Ovary (tissue), 7 donors: ENCODE measurements at regions not wholly inside any gene's neighbourhood (a gene's known extent, or its start where the extent isn't known, plus 50 kb on each side); places are given as distances from the start of the nearest gene placed in this dataset.

ENCODE experiments used
- DNase-seq, 5 donors: peaks; one replicate each; pipeline ENCODE4 v3.0.0-alpha.2; 2019 to 2020
- H3K27ac ChIP-seq, 2 donors: fragments of 200-600 bp; one replicate each; pipeline versions ENCODE4 v1.5.1 to v1.8.0; 2019 to 2022
- H3K27me3 ChIP-seq: fragments of 200-600 bp; one replicate; pipeline ENCODE4 v1.8.0; 2022
- H3K36me3 ChIP-seq: fragments of 200-600 bp; sonication (generic); one replicate; pipeline ENCODE4 v1.5.1; 2019
- H3K4me1 ChIP-seq: one replicate; pipeline ENCODE4 v1.8.1; 2013; ENCODE audit warnings: mild to moderate bottlenecking, moderate library complexity; ENCODE audit not compliant: insufficient read depth
- H3K4me3 ChIP-seq: fragments of 200-600 bp; sonication (generic); one replicate; pipeline ENCODE4 v1.5.1; 2017
- H3K9me3 ChIP-seq, 2 donors: fragments of 200-600 bp in 1 of 2; sonication (generic) in 1 of 2; one replicate each; pipeline versions ENCODE4 v1.5.1 to v1.8.1; 2013 to 2019; ENCODE audit warnings: mild to moderate bottlenecking in 1 of 2, moderate library complexity in 1 of 2
- EP300 ChIP-seq: sonication (generic); formaldehyde crosslinking; IDR thresholded peaks from one replicate; pipeline ENCODE4 v1.6.1; 2017; ENCODE audit warnings: antibody characterized with exemption
- POLR2A ChIP-seq: fragments of 450-650 bp; IDR thresholded peaks from one replicate; pipeline ENCODE4 v1.6.1; 2017; ENCODE audit warnings: antibody characterized with exemption, mild to moderate bottlenecking, moderate library complexity
- WGBS, 3 donors: extraction: QIAGEN DNeasy Blood & Tissue Kit in 1 of 3; methylation state at CpG; one replicate each; pipeline versions ENCODE4 v1.1.5 to v1.1.7; 2013 to 2017; 5-methylcytosine and 5-hydroxymethylcytosine counted together
- intact Hi-C, 4 donors: fragments of 100-400 bp; cut with DNase I; formaldehyde crosslinking; loops; one replicate each; pipeline versions ENCODE4 v1.11.0 to v1.15.1; 2022 to 2023
- TF ChIP-seq, protein P1 (sequence below), 3 donors: fragments of 450-650 bp in 2 of 3; fragments of 200-600 bp in 1 of 3; IDR thresholded peaks; one replicate each; pipeline versions ENCODE4 v1.5.1 to v1.8.0; 2016 to 2022; ENCODE audit warnings: antibody characterized with exemption in 3 of 3, mild to moderate bottlenecking in 1 of 3
- donor health status: DM: no; HTN: no; CAD: no; lungs with moderate emphysema.
- donor health status: DM: no; HTN: no; CAD: no.
- donor health status: Bipolar disorder and iron deficiency.
- donor health status: DM: no; HTN: no; CAD: no.
- donor health status: DM: yes; HTN: yes; CAD: no.

DNA sequence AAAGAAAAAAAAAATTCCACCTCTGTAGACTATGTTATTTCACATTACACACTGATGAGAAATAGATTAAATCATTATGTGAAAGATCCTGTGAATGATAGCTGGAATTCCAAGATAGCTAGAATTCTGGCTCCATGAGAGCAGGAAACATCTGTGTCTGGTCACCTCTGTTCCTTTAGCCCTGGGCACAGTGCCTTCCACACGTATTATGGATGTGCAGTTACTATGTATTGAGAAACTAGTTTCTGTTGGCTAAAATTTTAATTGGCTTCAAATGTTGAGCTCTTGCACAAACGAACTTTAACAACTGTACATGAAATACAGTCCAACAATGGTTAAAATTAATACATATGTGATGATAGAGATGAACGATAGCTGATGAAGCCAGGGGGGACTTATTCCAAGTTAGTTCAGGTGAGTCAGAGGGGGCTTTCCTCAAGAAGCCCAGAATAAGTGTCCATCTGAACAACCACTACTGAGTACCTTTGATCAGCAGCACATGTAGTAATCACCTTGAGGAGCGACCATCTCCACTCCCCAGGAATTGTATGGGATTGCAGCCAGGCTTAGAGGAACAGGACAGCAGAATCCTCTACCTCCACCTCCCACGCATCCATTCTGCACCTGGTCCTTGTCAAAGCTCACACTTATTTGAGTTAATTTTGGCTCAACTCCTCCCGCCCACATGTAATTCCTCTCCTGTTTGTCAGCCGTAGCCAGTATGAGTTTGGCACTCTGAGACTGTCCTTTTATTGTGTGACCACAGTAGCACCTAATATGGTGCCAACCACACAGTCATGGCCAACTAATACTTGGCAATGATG, 68.6 kb downstream of the NABP1 start:
- Histone ChIP-seq H3K36me3 (no peaks in the 10 kb centered on the region), H3K4me1 (no peaks in the 10 kb centered on the region), H3K27ac (no peak overlapping the region), H3K9me3 (no peaks in the 10 kb centered on the region), H3K4me3 (no peak overlapping the region), H3K27me3 (no peaks in the 10 kb centered on the region)
- no peak for TF ChIP-seq POLR2A
- no peak for TF ChIP-seq EP300
- TF ChIP-seq, protein P1, sequence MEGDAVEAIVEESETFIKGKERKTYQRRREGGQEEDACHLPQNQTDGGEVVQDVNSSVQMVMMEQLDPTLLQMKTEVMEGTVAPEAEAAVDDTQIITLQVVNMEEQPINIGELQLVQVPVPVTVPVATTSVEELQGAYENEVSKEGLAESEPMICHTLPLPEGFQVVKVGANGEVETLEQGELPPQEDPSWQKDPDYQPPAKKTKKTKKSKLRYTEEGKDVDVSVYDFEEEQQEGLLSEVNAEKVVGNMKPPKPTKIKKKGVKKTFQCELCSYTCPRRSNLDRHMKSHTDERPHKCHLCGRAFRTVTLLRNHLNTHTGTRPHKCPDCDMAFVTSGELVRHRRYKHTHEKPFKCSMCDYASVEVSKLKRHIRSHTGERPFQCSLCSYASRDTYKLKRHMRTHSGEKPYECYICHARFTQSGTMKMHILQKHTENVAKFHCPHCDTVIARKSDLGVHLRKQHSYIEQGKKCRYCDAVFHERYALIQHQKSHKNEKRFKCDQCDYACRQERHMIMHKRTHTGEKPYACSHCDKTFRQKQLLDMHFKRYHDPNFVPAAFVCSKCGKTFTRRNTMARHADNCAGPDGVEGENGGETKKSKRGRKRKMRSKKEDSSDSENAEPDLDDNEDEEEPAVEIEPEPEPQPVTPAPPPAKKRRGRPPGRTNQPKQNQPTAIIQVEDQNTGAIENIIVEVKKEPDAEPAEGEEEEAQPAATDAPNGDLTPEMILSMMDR (IDR thresholded peaks at IDR 0.05): no peak
- no peak for DNase-seq
- intact Hi-C loops: no loop called here
- WGBS, 3 donors: 30 to 37% (median 35%) methylated on average over 7 of the region's 7 CpGs

DNA sequence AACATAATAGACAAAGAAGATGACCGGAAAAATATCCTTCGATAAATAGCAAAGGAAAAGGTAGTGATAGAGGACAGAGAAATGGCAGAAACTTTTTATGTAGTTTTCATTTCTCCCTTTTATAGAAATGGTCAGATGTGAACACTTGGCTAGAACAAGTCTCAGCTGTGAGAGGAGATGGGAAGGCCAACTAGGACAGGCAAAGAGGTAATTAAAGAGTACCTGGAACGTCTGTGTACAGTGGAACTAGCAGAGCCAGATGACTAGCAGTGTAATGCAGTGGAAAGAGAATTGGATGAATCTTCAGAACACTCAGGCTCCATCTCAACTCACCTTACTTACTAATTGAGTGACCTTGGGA, 69.2 kb downstream of the NABP1 start:
- intact Hi-C loops: no loop called here
- Histone ChIP-seq H3K4me1 (no peaks in the 10 kb centered on the region), H3K36me3 (no peaks in the 10 kb centered on the region), H3K27ac (no peak overlapping the region), H3K27me3 (no peaks in the 10 kb centered on the region), H3K9me3 (no peaks in the 10 kb centered on the region), H3K4me3 (no peak overlapping the region)
- 55 to 74% (median 68%) methylated on average over 3 of the region's 3 CpGs for WGBS, 3 donors
- DNase-seq: no peak
- TF ChIP-seq EP300 (no peak), POLR2A (no peak)
- TF ChIP-seq, protein P1 (IDR thresholded peaks at IDR 0.05): no peak

DNA sequence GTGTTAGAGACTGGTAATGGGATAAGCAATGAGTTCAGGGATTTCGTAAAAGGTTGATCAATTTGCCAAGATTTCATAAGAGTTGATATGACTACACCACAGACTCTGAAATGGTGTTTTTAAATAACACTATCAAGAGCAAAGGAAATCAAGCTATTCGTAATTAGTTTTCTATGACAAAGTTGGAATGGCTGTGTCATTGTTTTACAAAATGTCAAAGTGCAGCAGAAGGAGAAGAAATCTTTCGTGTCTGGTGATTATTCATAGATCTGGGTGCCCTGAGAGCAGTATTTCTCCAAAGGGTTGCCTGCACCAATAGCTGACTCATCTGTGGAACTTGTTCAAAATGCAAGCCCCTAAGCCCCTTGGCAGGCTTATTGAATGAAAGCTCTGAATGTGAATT, 70.1 kb downstream of the NABP1 start:
- H3K36me3 ChIP-seq: no peaks in the 10 kb centered on the region
- no peaks in the 10 kb centered on the region for H3K9me3 ChIP-seq
- 46 to 64% (median 55%) methylated on average over 3 of the region's 3 CpGs for WGBS, 3 donors
- no peak for TF ChIP-seq EP300
- TF ChIP-seq, protein P1 (IDR thresholded peaks at IDR 0.05): no peak
- no peak for TF ChIP-seq POLR2A
- intact Hi-C loops: no loop called here
- no peak overlapping the region for H3K27ac ChIP-seq
- DNase-seq: no peak
- no peaks in the 10 kb centered on the region for H3K27me3 ChIP-seq
- H3K4me3 ChIP-seq: no peak overlapping the region
- no peaks in the 10 kb centered on the region for H3K4me1 ChIP-seq

DNA sequence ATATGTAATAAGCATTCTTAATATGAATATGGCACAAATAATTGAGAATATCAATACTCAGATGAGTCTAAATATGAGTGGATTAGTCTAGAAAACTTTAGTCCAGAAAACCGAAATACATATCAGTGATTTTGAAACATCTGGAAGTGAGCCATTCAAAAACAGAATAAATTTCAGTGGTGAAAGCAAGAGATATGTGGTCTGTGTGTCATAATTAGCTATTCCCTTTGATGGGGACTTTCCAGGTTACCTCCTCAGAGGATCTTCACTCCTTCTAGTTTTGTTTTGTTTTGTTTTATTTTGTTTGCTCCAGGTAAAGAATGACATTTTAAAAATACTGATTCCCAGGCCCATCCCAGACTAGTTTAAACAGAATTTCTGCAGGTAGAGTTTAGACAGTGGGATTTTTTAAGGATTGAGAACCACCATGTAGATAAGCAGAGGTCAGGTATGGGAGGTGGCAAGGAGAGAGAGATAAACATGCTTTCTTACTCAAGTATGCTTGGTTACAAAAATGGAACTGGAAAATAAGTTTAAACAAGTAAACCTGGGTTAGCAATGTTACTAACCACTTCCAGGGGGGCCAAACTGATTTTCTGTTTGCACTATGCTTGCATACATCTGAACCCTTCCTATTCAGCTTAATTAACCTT, 70.7 kb downstream of the NABP1 start:
- H3K27me3 ChIP-seq: no peaks in the 10 kb centered on the region
- H3K9me3 ChIP-seq: no peaks in the 10 kb centered on the region
- no peaks in the 10 kb centered on the region for H3K36me3 ChIP-seq
- DNase-seq: no peak
- intact Hi-C loops: no loop called here
- H3K27ac ChIP-seq: no peak overlapping the region
- 7 to 11% (median 9%) methylated on average over 1 of the region's 1 CpG for WGBS, 3 donors
- TF ChIP-seq POLR2A: no peak
- H3K4me3 ChIP-seq: no peak overlapping the region
- H3K4me1 ChIP-seq: no peaks in the 10 kb centered on the region

DNA sequence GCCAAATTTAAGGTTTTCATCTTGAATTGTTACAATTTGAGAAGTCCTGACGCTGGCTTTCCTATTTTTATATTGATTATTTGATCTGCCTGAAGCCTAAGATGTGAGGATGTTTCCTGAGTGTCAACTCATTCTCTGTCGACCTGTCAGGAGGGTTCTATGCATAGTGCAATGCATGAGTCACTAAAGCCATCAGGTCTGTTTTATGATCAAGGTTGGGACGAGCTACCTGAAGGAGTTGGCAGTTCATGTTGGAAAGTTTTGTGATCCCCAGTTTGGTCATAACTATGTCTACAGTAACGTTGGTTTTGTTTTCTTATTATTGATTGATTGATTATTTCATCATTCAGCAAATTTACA, 71.2 kb downstream of the NABP1 start:
- Histone ChIP-seq H3K4me3 (no peak overlapping the region), H3K27ac (no peak overlapping the region), H3K9me3 (no peaks in the 10 kb centered on the region), H3K36me3 (no peaks in the 10 kb centered on the region), H3K4me1 (no peaks in the 10 kb centered on the region), H3K27me3 (no peaks in the 10 kb centered on the region)
- TF ChIP-seq, protein P1 (IDR thresholded peaks at IDR 0.05): no peak
- no peak for TF ChIP-seq EP300
- TF ChIP-seq POLR2A: no peak
- intact Hi-C loops: no loop called here
- 74 to 83% (median 81%) methylated on average over 4 of the region's 4 CpGs for WGBS, 3 donors
- no peak for DNase-seq
